ENCODE measurements at regions not wholly inside any gene's neighbourhood (a gene's known extent, or its start where the extent isn't known, plus 50 kb on each side); places are given as distances from the start of the nearest gene placed in this dataset.
A peak's percentile ranks its signal among the peaks of the same experiment; 100 is the strongest.
"Not testable (repeated sequence)": the region's sequence is repeated elsewhere in the genome, so short reads cannot be mapped to it uniquely, and the experiment has no call there.

DNA sequence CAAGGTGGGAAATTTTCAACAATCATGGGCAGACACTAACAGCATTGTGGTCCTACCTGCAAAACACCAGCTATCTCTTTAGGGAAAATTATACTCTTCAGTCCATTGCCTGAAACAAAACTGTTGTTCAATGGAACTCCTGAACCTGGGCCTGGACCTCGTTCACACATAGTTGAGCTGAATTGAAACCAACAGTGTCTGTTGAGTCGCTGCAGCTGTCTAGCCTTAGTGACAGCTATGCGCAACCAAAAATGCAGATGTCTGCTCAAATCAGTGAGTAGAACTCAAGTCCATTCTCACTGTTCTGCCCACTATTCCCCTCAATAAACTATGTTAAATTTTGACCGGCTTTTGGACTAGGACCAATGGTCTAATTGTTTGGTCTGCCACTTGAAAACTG lies 286.2 kb downstream of the TFAP2A start:
- no peak for DNase-seq (ENCODE audit: low read depth)

DNA sequence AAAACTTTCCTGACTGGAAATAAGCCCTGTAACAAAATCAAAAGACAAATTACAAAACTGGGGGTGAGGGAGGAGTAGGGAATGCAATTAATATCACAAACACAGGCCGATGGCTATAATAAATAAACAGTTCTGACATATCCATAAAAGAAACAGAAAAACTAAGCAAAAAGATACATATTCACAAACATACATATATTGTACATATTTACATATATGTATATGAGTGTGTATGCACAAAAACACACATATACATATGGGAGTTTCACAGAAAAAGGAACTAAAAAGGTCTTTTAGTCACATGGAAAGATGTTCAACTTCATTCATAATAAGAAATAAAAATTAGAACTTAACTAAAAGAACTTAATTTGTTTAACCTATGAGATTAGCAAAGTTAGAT lies 292.7 kb downstream of the TFAP2A start:
- no peak for DNase-seq (ENCODE audit: low read depth)

DNA sequence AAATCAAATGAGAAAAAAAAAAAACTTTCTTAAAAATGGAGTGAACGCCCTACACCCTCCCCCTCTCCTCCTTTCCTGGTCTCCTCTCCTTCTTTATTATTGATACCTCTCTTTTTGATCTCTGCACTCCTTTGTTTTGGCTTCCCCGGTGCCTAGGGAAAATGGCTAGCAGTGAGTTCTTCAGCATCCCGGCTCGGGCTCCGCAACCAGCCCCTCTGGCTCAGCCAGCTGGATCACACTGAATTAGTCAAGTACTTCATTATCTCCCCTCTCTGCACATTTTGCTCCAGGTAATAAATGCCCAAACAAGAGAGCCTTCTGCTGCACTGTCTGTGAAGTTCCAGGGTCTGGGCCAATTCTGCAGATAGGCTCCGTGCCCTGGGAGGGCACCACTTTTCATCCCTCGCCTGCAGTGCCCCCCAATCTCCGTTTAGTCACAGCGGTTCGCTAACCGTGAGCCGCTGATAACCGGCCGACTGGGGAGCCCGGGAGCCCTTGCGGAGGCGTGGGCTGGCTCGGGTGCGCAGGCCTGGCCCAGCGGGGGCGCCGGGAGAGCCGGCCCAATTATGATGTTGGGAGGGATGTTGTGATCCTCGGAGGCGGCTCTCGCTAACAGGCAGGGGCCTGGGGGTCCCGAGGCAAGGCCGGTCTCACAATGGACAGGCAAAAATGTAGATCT lies 301.9 kb downstream of the TFAP2A start:
- no peak for DNase-seq (ENCODE audit: low read depth)

DNA sequence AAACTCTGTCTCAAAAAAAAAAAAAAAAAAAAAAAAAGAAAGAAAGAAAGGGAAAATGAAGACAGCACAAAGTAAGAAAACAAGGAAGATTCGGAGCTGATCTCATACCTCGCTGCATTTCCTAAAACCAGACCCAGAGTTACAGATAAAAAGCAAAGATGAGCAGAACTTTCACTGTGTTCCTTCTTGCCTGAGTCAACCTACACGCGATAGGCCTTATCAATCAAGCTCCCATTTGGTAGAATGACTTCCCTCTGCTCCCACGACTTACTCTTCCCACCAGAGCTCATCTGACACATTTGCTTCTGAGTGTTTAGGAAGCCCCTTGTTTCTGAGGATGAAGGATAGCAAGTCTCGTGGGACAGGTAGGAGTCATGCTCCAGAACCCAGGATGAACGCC lies 302.9 kb downstream of the TFAP2A start:
- DNase-seq (ENCODE audit: low read depth), result no peak

DNA sequence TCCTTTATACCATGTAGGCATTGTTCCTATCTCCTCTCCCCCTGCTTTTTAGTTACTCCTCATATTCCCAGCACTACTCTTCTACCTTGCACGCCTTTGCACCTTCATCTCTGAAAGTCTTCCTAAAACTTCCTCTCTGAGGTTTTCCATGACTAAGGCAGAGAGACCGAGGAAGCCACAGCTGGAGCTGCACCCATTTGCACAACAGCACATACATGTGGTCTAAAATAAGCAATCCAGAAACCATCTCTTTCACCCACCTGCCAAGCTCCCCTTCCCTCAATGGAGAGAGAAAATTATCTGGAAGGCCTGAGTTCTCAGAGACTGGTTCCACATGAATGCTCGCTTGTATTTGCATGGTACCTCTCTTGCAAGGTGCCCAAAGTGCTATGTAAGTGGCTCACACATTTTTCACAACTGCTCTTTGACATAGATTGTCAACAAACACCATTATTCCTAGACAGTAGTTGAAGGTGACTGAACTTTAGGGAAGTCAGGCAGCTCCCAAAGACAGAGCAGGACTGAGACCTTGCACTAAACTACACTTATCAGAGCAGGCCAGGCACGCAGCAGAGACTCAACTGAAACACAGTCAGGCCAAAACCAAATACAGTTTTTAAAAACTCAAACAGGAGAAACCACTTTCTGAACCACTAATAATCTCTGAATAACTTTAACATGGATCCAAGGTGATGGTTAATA lies 313.2 kb downstream of the TFAP2A start:
- DNase-seq (ENCODE audit: low read depth), result peak; percentile 22

DNA sequence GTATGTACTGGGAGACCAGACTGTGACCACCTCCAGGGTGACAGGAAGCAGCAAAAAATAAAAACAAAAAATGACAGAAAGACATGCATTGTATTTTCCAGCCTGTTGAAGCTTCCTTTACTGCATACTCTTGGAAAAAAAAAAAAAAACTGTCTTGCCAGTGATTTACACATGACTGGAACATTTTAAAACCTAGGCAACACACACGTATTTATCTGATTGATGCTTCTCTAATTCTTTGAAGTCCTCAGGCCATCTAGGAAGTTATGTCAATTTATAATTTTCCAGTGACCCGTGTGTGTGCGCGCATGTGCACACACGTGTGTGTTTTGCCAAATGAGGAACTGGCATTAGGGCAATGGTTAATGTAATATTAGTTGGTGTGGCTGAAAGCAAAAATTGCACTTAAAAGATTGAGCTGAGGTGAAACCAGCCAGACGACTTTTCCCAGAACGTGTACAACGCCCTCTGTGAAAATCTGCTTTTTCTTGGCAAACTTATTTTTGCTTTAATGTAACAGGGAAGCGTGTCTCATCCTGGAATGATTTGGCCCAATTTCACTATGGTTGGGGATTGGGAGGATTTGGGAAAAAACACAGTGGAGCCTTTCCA lies 315.2 kb downstream of the TFAP2A start:
- peak; percentile 7 for DNase-seq (ENCODE audit: low read depth)

DNA sequence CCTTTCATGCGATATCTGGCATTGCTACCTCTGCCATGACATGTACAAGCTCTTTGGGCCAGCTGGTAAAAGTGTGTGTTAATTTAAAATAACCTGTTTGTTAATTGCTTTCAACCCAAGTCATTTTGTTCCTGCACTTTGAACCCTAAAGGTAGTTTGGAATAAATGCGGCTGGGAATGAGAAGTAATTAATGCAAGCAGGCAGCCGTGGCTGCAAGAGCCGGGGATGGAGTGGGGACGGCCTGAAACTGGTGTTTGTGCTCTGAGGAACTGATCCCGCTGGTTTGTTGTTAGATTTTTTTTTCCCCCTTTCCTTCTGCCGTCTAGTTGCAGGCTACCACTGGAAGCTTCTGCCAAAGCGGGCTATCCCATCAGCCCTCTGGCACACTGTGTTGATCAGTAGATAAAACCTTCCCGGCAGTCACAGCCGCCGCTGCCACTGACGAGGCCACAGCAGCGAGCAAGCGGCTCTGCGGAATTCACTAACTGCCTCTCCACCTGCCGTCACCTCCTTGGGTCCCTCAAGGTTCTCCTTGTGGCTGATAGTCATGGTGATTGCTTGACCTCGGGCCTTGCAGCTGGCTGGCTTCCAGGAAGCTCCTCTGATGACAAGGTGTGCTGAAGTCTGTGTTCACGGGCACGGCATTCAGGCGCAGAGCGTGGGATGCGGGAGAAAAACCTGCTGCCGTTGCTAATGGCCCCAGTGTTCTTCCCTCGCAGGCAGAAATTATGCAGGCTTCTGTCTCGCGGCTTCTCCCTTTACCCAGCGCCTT lies 315.9 kb downstream of the TFAP2A start:
- peak; percentile 60 for DNase-seq (ENCODE audit: low read depth)

DNA sequence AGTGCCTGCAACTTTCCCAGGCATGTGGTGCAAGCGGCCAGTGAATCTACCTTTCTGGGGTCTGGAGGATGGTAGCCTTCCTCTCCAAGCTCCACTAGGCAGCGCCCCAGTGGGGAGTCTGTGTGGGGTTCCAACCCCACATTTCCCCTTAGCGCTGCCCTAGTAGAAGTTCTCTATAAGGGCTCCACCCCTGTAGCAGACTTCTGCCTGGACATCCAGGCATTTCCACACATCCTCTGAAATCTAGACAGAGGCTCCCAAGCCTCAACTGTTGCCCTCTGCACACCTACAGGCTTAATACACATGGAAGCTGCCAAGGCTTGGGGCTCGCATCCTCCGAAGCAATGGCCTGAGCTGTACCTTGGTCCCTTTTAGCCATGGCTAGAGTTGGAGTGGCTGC lies 321.6 kb downstream of the TFAP2A start:
- no peak for DNase-seq (ENCODE audit: low read depth)

DNA sequence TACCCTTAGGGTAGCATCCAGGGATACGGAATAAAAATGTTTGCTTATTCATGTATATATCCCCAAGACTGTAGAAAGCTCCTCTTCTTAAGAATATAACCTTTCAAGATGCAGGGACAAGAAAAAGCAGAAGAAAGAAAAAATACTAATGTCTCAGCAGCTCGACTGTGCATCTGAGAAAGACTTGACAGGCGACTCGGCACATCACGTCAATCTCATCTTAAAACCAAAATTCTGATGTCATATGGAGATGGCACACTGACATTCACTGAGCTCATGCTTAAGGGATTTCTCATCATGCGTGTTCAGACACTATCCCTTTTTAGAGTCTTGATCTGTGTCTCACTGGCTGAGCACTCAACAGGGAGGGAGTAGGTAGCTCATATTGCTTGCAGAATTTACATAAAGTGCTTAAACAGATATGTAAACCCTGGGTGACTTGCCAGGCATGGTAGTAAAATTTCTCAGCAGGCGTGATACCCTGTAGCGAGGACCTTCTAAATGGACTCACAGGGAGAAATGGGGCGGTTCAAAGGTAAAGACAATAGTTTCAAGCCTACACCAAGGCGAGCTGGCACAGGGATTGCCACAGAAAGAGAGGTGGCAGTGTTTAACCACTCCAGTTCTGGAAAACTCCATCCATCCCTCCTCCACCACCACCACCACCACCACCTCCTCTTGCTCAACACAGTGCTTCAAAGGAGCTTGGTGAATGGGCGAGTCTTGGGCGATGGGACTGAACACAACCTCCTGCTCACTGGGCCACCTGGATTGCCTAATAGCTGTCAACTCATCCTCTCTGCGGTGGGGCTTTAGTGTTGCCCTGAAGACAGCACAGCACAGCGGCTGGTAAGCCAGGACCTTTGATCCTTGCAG lies 330.5 kb downstream of the TFAP2A start:
- peak; percentile 21 for DNase-seq (ENCODE audit: low read depth)

DNA sequence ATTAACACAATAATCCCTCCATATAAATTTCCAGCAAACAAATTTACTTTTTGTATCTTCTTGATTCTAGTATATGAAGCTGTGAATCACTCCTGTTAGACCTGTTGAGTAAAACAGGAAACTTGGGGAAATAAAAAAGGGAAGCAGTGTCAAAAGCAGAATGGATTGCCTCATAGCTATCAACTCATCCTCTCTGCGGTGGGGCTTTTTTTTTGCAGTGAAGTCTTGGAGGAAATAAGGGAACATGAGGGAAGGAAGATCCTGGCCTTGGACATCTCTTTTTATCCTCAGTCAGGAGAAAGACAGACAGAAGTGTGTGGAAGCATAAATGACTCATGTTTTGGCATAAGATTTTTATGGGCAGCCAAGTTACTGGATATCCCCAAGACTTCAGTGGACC lies 332.5 kb downstream of the TFAP2A start:
- peak; percentile 6 for DNase-seq (ENCODE audit: low read depth)

DNA sequence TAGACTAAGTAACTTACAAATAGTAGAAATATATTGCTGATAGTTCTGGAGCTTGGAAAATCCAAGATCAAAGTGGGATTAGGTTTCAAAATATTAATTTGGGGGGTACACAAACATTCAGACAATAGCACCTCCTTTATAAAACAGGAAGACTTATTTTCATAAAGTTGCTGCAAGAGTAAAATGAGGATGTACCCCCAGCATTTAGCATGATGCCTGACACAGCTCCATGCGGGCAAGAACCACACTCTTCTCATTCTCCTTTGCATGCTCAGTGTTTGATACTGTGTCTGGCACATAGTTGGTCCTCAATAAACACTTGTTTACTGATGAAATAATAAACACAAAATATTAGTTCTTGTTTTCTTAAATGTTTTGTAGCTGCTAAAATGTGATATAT lies 332.9 kb downstream of the TFAP2A start:
- no peak for DNase-seq (ENCODE audit: low read depth)

DNA sequence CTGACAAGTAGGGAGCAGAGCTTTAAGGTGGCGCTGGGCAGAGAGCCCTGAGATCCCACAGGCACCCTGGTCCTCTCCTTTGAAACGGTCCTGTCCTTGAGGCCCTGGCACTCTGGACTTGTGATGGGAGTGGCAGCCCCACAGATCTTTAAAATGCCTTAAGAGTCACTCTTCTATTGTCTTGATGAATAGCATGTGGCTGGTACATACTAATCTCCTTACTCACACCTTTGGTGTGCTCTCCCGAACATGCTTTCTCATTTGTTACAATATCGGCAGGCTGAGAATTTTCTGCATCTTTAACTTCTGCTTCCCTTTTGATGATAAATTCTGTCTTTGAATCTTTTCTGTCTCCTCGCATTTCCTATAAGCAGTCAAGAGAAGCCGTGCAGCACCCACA lies 333.8 kb downstream of the TFAP2A start:
- DNase-seq (ENCODE audit: low read depth), result no peak

DNA sequence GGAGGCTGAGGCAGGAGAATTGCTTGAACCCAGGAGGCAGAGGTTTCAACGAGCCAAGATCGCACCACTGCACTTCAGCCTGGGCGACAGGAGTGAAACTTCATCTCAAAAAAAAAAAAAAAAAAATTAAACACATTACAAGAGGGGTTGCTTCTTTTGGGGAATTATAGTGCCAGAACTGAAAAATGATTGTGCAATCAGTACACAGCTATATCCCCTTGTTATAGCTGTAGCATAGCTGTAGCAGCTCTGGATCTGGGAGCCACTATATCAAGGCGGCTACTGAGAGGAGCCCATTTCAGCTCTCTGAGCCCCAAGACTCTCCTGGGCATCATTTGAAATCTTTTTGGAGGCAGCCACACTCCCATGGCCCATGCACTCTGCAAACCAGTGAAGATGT lies 334.3 kb downstream of the TFAP2A start:
- DNase-seq (ENCODE audit: low read depth), result no peak

DNA sequence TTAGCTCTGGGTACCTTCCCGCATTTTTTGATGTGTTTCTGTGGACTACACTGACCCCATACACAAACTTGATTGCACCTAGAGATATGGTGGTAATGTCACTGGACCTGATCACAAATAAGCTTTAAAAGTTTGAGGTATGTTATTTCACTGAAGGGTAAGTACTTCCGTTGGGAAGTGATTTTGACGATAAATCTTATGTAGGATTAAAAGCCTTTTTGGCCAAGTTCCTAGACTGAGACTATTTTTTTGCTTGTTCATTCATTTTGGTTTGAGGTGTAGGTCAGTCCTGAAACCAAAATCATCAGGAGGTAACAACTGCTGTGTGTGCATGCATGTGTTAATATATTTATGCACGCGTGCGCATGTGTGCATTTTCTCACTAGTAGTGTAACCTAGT lies 336.3 kb downstream of the TFAP2A start:
- no peak for DNase-seq (ENCODE audit: low read depth)

DNA sequence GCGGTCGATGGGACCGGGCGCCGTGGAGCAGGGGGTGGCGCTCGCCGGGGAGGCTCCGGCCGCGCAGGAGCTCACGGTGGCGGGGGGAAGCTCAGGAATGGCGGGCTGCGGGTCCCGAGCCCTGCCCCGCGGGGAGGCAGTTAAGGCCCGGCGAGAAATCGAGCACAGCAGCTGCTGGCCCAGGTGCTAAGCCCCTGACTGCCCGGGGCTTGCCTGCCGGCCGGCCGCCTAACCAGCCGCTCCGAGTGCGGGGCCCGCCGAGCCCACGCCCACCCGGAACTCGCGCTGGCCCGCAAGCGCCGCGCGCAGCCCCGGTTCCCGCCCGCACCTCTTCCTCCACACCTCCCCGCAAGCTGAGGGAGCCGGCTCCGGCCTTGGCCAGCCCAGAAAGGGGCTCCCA lies 340.1 kb downstream of the TFAP2A start:
- DNase-seq (ENCODE audit: low read depth), result not testable (repeated sequence)

DNA sequence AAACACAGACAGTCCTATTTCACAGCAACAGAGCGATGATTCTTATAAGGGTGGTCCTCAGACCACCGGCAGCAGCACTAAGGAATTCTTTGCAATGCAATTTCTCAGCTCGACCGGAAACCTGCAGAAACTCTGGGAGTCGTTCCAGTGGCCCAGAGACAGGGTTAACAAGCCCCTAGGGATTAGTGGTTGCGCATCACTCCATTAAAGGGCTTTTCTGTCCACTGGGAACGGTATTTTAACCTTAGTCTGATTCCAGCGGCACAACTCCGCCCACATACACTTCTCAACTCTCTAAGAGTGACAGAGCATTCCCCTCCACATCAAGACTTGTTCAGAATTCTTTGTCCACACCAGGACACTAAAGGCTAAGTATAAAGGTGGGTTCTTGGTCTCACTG lies 341.5 kb downstream of the TFAP2A start:
- no peak for DNase-seq (ENCODE audit: low read depth)

DNA sequence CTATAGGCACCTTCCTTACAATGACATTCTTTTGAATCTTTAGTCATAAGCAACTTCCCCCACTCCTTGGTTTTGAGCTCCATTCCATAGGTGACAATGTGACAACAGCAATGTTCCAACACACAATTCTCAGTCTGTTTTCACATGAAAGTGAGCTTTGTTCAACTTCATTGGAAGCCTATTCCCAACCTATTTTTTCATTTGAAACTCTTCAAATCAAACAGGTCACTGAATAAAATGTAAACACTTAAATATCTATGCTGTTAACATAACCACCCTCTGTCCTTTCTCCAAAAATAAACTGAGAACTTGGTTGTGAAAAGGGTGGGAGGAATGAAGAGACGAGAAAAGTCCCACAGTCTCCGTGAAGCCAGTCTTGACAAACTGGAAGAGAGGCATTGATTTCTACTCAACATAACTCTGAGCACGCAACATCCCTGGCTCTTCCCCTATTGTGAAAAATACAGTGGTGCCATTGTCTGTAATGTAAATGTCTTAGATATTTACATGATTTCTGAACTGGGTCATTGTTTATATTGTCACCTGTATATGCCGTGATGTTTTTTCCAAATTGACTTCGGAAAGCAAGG lies 343.1 kb downstream of the TFAP2A start:
- no peak for DNase-seq (ENCODE audit: low read depth)

DNA sequence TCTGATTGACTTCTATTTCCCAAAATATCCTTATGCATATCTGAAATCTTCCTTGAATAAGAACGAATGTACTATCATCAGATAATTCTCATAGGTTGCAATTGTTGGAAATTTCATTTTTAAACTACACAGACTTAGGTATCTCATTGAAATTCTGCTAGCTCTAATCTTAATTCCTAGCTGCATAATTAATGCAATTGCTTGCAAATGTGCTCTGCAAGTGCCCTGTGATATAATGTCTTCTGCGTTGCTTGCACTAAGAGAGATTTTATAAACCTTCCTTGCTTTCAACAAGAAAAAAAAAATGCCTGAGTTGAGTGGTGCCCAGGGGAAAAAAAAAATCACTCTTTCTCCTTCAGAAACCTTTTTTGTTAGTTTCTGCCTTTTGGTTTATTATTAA lies 354.9 kb downstream of the TFAP2A start:
- DNase-seq (ENCODE audit: low read depth), result no peak

DNA sequence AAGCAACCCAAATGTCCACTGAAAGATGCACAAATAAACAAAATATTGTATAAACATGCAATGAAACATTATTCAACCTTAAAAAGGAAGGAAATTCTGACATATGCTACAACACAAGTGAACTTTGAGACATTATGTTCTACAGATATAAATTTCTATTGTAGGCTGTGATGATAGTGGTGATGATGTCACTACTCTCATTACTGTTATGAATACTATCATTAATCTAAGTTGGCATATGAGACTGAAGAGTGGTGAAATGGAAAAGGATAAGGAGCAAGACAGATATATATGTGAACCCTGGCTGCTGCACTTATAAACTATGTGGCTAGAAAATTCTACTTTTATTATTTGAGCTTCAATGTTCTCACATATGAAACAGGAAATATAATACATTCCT lies 360.2 kb downstream of the TFAP2A start:
- no peak for DNase-seq (ENCODE audit: low read depth)

DNA sequence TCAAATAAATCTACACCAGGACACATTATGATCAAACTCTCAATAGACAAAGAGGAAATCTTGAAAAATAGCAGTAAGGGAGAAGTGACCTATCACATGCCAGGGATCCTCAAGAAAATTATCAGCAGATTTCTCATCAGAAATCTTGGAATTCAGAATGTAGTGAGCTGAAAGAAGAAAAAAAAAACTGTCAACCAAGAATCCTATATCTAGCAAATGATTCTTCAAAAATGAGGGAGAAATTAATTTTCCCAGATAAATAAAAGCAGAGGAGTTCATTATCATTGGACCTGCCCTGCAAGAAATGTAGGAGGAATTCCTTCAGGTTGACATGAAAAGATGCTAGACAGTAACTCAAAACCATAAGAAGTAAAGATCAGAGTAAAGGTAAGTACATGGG lies 363.6 kb downstream of the TFAP2A start:
- DNase-seq (ENCODE audit: low read depth), result no peak

Data from RPMI7951 (cell line).